IMR-90 (cell line): ENCODE measurements at regions not wholly inside any gene's neighbourhood (a gene's known extent, or its start where the extent isn't known, plus 50 kb on each side); places are given as distances from the start of the nearest gene placed in this dataset.

Source experiments
- ATAC-seq: fragments of 200-7000 bp; cut with Tn5 transposase; 2 replicates; pipeline ENCODE4 v1.9.1; 2020; ENCODE audit warnings: low read depth, mild to moderate bottlenecking, moderate library complexity
- BruUV-seq: library from RNA; stranded (reverse); fragments of 400-500 nt; replicated peaks from 2 replicates; lab custom pipeline; 2021; lab: Mats Ljungman, UMichigan
- CTCF ChIA-PET: fragments of 300-600 bp; formaldehyde crosslinking; extraction: SDS; loops from one replicate; lab custom pipeline; 2021; ENCODE audit warnings: antibody characterized with exemption; lab: Yijun Ruan, JAX
- POLR2A ChIA-PET: fragments of 300-600 bp; sonication (Branson Sonifier 250); formaldehyde crosslinking; loops from one replicate; lab custom pipeline; 2022; ENCODE audit warnings: antibody characterized with exemption; ENCODE audit not compliant: unreplicated experiment; lab: Charles Lee
- DNase-seq: peaks from one replicate; pipeline ENCODE4 v3.0.0; 2013
- H2AFZ ChIP-seq: replicated peaks from 2 replicates; pipeline ENCODE3; 2013; ENCODE audit warnings: low read length, mild to moderate bottlenecking; ENCODE audit not compliant: poor library complexity
- H2AK5ac ChIP-seq: 2 replicates; pipeline ENCODE4 v1.6.1; 2013; ENCODE audit warnings: low read depth, low read length, inconsistent platforms
- H2AK9ac ChIP-seq: replicated peaks from 2 replicates; pipeline ENCODE3; 2013; ENCODE audit warnings: mild to moderate bottlenecking, low read depth, low read length, moderate library complexity; ENCODE audit not compliant: poor library complexity
- H2BK120ac ChIP-seq: 2 replicates; pipeline ENCODE4 v1.6.1; 2013; ENCODE audit warnings: low read depth, low read length, inconsistent platforms
- H2BK15ac ChIP-seq: 3 replicates; pipeline ENCODE4 v1.6.1; 2013; ENCODE audit warnings: low read depth, low read length, inconsistent platforms
- H2BK20ac ChIP-seq: 2 replicates; pipeline ENCODE4 v1.6.1; 2013; ENCODE audit warnings: low read depth, mild to moderate bottlenecking, inconsistent platforms, low read length, moderate library complexity
- H2BK5ac ChIP-seq: 2 replicates; pipeline ENCODE4 v1.6.1; 2013; ENCODE audit warnings: mild to moderate bottlenecking, low read depth, low read length, inconsistent platforms; ENCODE audit not compliant: poor library complexity, severe bottlenecking
- H3K14ac ChIP-seq: replicated peaks from 2 replicates; pipeline ENCODE4 v1.6.1; 2013; ENCODE audit warnings: low read depth, low read length, inconsistent platforms
- H3K18ac ChIP-seq: 2 replicates; pipeline ENCODE4 v1.6.1; 2013; ENCODE audit warnings: low read depth, low read length, control low read depth
- H3K23ac ChIP-seq: 2 replicates; pipeline ENCODE4 v1.6.1; 2013; ENCODE audit warnings: low read depth, low read length, inconsistent platforms
- H3K27ac ChIP-seq: 2 replicates; pipeline ENCODE4 v1.5.1; 2013; ENCODE audit warnings: mild to moderate bottlenecking, control low read depth, low read length; ENCODE audit not compliant: insufficient read depth
- H3K27me3 ChIP-seq: 2 replicates; pipeline ENCODE4 v1.6.1; 2013; ENCODE audit warnings: low read length; ENCODE audit not compliant: control insufficient read depth, insufficient read depth
- H3K36me3 ChIP-seq: 2 replicates; pipeline ENCODE4 v1.6.1; 2013; ENCODE audit warnings: low read length, mixed read lengths; ENCODE audit not compliant: control insufficient read depth, insufficient read depth
- H3K4ac ChIP-seq: 2 replicates; pipeline ENCODE4 v1.6.1; 2013; ENCODE audit warnings: low read depth, low read length, inconsistent platforms
- H3K4me1 ChIP-seq: 2 replicates; pipeline ENCODE4 v1.6.1; 2013; ENCODE audit warnings: low read length, mixed read lengths; ENCODE audit not compliant: control insufficient read depth, insufficient read depth
- H3K4me2 ChIP-seq: 2 replicates; pipeline ENCODE4 v1.6.1; 2013; ENCODE audit warnings: low read depth, mild to moderate bottlenecking, control low read depth, low read length, moderate library complexity
- H3K4me3 ChIP-seq: 2 replicates; pipeline ENCODE4 v1.5.1; 2013; ENCODE audit warnings: low read depth, mild to moderate bottlenecking, control low read depth, low read length, moderate library complexity; ENCODE audit not compliant: insufficient read depth
- H3K56ac ChIP-seq: 2 replicates; pipeline ENCODE4 v1.6.1; 2013; ENCODE audit warnings: low read length, inconsistent platforms; ENCODE audit not compliant: insufficient read depth; ENCODE audit errors: extremely low read depth
- H3K79me1 ChIP-seq, 2 experiments: 2 replicates each; pipeline ENCODE4 v1.6.1; 2013; ENCODE audit warnings: low read length in 2 of 2, inconsistent platforms in 1 of 2, low read depth in 1 of 2
- H3K9ac ChIP-seq: 2 replicates; pipeline ENCODE4 v1.6.1; 2013; ENCODE audit warnings: low read depth, low read length, control low read depth
- H3K9me1 ChIP-seq: 2 replicates; pipeline ENCODE4 v1.6.1; 2013; ENCODE audit warnings: low read length, inconsistent platforms; ENCODE audit not compliant: insufficient read depth
- H3K9me3 ChIP-seq: 2 replicates; pipeline ENCODE4 v1.6.1; 2013; ENCODE audit warnings: low read length; ENCODE audit not compliant: control insufficient read depth, insufficient read depth
- H4K20me1 ChIP-seq: 2 replicates; pipeline ENCODE4 v1.6.1; 2013; ENCODE audit warnings: low read length, inconsistent platforms; ENCODE audit not compliant: insufficient read depth
- H4K5ac ChIP-seq: 2 replicates; pipeline ENCODE4 v1.6.1; 2013; ENCODE audit warnings: mild to moderate bottlenecking, low read depth, low read length, control low read depth
- H4K8ac ChIP-seq, 2 experiments: 2 replicates each; pipeline ENCODE4 v1.6.1; 2013; ENCODE audit warnings: low read depth in 2 of 2, low read length in 2 of 2, control low read depth in 1 of 2, inconsistent platforms in 1 of 2
- H4K91ac ChIP-seq: 2 replicates; pipeline ENCODE4 v1.6.1; 2013; ENCODE audit warnings: low read depth, low read length, inconsistent platforms; ENCODE audit not compliant: insufficient read depth
- BHLHE40 ChIP-seq: fragments of 150-350 bp; IDR thresholded peaks from 2 replicates; pipeline ENCODE4 v1.6.1; 2016; ENCODE audit warnings: mild to moderate bottlenecking, low read depth, low read length
- CEBPB ChIP-seq: IDR thresholded peaks from 2 replicates; pipeline ENCODE4 v1.6.1; 2012; ENCODE audit warnings: low read depth, low read length, improper control_type of control experiment
- CHD1 ChIP-seq: IDR thresholded peaks from 2 replicates; pipeline ENCODE4 v1.6.1; 2012; ENCODE audit warnings: low read depth, low read length, improper control_type of control experiment
- CTCF ChIP-seq: conservative IDR thresholded peaks from 2 replicates; pipeline ENCODE4 v1.5.1; 2012; ENCODE audit warnings: mild to moderate bottlenecking, low read depth, low read length, improper control_type of control experiment
- FOS ChIP-seq: fragments of 150-350 bp; IDR thresholded peaks from 2 replicates; pipeline ENCODE4 v1.6.1; 2016; ENCODE audit warnings: low read depth, low read length
- MAFK ChIP-seq: IDR thresholded peaks from 2 replicates; pipeline ENCODE4 v1.6.1; 2012; ENCODE audit warnings: low read depth, low read length, improper control_type of control experiment
- MAZ ChIP-seq: IDR thresholded peaks from 2 replicates; pipeline ENCODE4 v1.6.1; 2012; ENCODE audit warnings: low read depth, mild to moderate bottlenecking, low read length, improper control_type of control experiment, moderate library complexity, borderline replicate concordance
- MXI1 ChIP-seq: IDR thresholded peaks from 2 replicates; pipeline ENCODE4 v1.6.1; 2012; ENCODE audit warnings: low read depth, mild to moderate bottlenecking, low read length, moderate library complexity, borderline replicate concordance
- POLR2A ChIP-seq: IDR thresholded peaks from 2 replicates; pipeline ENCODE4 v1.6.1; 2012; ENCODE audit warnings: mild to moderate bottlenecking, low read depth, low read length
- SMC3 ChIP-seq: fragments of 150-350 bp; IDR thresholded peaks from 2 replicates; pipeline ENCODE4 v1.6.1; 2016; ENCODE audit warnings: low read depth, mild to moderate bottlenecking, antibody characterized with exemption, low read length, moderate library complexity
- WGBS, 2 experiments: methylation state at CpG; one replicate each; pipeline versions ENCODE4 v1.1.5 to v1.1.7; 2013; ENCODE audit warnings: missing lambda C conversion rate in 2 of 2; ENCODE audit not compliant: insufficient read length in 1 of 2; ENCODE audit errors: extremely low coverage in 2 of 2; 5-methylcytosine and 5-hydroxymethylcytosine counted together
- dilution Hi-C: fragments of 300-500 bp; cut with HindIII; formaldehyde crosslinking; loops from one replicate; pipeline ENCODE4 v1.14.3; 2018; ENCODE audit warnings: low sequenced_read_pairs; ENCODE audit not compliant: unreplicated experiment
- in situ Hi-C: fragments of 300-500 bp; cut with MboI; formaldehyde crosslinking; loops from 3 replicates; pipeline ENCODE4 v1.14.3; 2019; ENCODE audit warnings: low sequenced_read_pairs, inconsistent platforms, mixed read lengths
- intact Hi-C: fragments of 100-400 bp; cut with micrococcal nuclease; formaldehyde crosslinking; loops from 2 replicates; pipeline ENCODE4 v1.10.0; 2022

GRCh38 chr10:33780961-33781360 lies 446.5 kb upstream of the NRP1 start:
- Histone ChIP-seq H3K4ac (no peak overlapping the region), H3K27me3 (peaks cover 14% of the 10 kb centered on the region), H2BK5ac (no peak overlapping the region), H4K20me1 (no peaks in the 10 kb centered on the region), H3K9ac (no peak overlapping the region), H3K9me1 (no peaks in the 10 kb centered on the region), H2AK5ac (no peak overlapping the region), H2BK120ac (no peak overlapping the region), H3K36me3 (no peaks in the 10 kb centered on the region), H3K4me1 (no peaks in the 10 kb centered on the region), H4K5ac (no peak overlapping the region), H3K4me3 (no peak overlapping the region), H3K79me1 (no peaks in the 10 kb centered on the region), H3K14ac (no peak overlapping the region), H2BK20ac (no peak overlapping the region), H2AFZ (no peak overlapping the region), H3K27ac (no peak overlapping the region), H3K23ac (no peak overlapping the region), H2BK15ac (no peak overlapping the region), H2AK9ac (no peak overlapping the region), H3K56ac (no peak overlapping the region), H4K91ac (no peak overlapping the region), H3K9me3 (peaks cover 1% of the 10 kb centered on the region; the same call in 1 of the 2 replicates), H4K8ac (no peak overlapping the region), H3K4me2 (no peak overlapping the region), H3K18ac (no peak overlapping the region)
- dilution Hi-C loops: no loop called here
- in situ Hi-C loops: loop anchor here (25.0 kb wide), 1 partner anchor 856 kb away; no protein-coding TSS in a partner anchor
- TF ChIP-seq CTCF: no peak
- TF ChIP-seq FOS: no peak
- no peak for TF ChIP-seq MXI1
- TF ChIP-seq CEBPB: no peak
- no peak for TF ChIP-seq MAZ
- no peak for TF ChIP-seq SMC3
- no peak for TF ChIP-seq CHD1
- no peak for TF ChIP-seq POLR2A
- TF ChIP-seq BHLHE40: no peak
- TF ChIP-seq MAFK: no peak
- CTCF ChIA-PET: no interaction called here
- ATAC-seq (no peak), DNase-seq (no peak)
- POLR2A ChIA-PET: no interaction called here
- intact Hi-C loops: no loop called here
- no TSS peak for BruUV-seq
- WGBS, 2 experiments: no CpG with 5 or more reads among the region's 9 CpGs
